Upper lobe of right lung (tissue), 1 donor: ENCODE measurements at regions not wholly inside any gene's neighbourhood (a gene's known extent, or its start where the extent isn't known, plus 50 kb on each side); places are given as distances from the start of the nearest gene placed in this dataset.

Experiments used
- ATAC-seq: fragments of 200-7000 bp; cut with Tn5 transposase; one replicate; pipeline ENCODE4 v1.9.1; 2020; ENCODE audit warnings: mild to moderate bottlenecking, moderate library complexity
- DNase-seq: peaks from one replicate; pipeline ENCODE4 v3.0.0-alpha.2; 2020
- H3K27ac ChIP-seq: fragments of 200-600 bp; one replicate; pipeline ENCODE4 v1.8.0; 2022
- H3K27me3 ChIP-seq: fragments of 200-600 bp; one replicate; pipeline ENCODE4 v1.8.0; 2022; ENCODE audit warnings: mild to moderate bottlenecking
- H3K36me3 ChIP-seq: fragments of 200-600 bp; one replicate; pipeline ENCODE4 v1.8.0; 2022
- H3K4me1 ChIP-seq: fragments of 200-600 bp; one replicate; pipeline ENCODE4 v1.8.0; 2022
- H3K4me3 ChIP-seq: fragments of 200-600 bp; one replicate; pipeline ENCODE4 v1.8.0; 2022; ENCODE audit warnings: mild to moderate bottlenecking
- H3K9me3 ChIP-seq: fragments of 200-600 bp; one replicate; pipeline ENCODE4 v1.8.0; 2022
- intact Hi-C: fragments of 100-400 bp; cut with DNase I; formaldehyde crosslinking; loops from one replicate; pipeline ENCODE4 v1.11.0; 2022
- TF ChIP-seq, protein P1 (sequence below): fragments of 200-600 bp; IDR thresholded peaks from one replicate; pipeline ENCODE4 v1.8.0; 2022; ENCODE audit warnings: antibody characterized with exemption
- donor health status: DM: no; HTN: yes; CAD: no; lungs with severe emphysema.

DNA sequence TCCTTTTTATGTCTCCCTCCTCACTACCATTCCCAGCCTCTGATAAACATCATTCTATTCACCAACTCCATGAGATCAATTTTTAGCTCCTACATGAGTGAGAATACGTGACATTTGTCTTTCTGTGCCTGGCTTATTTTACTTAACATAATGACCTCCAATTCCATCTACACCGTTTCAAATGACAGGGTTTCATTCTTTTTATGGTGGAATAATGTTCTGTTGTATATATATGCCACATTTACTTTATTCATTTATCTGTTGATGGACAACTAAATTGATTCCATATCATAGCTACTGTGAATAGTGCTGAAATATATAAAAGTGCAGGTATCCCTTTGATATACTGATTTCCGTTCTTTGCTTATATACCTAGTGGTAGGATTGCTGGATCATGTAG, 503.9 kb downstream of the SMARCA1 start:
- DNase-seq (no peak), ATAC-seq (no peak)
- TF ChIP-seq, protein P1, sequence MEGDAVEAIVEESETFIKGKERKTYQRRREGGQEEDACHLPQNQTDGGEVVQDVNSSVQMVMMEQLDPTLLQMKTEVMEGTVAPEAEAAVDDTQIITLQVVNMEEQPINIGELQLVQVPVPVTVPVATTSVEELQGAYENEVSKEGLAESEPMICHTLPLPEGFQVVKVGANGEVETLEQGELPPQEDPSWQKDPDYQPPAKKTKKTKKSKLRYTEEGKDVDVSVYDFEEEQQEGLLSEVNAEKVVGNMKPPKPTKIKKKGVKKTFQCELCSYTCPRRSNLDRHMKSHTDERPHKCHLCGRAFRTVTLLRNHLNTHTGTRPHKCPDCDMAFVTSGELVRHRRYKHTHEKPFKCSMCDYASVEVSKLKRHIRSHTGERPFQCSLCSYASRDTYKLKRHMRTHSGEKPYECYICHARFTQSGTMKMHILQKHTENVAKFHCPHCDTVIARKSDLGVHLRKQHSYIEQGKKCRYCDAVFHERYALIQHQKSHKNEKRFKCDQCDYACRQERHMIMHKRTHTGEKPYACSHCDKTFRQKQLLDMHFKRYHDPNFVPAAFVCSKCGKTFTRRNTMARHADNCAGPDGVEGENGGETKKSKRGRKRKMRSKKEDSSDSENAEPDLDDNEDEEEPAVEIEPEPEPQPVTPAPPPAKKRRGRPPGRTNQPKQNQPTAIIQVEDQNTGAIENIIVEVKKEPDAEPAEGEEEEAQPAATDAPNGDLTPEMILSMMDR = no peak
- H3K36me3 ChIP-seq = no peaks in the 10 kb centered on the region
- H3K27me3 ChIP-seq = no peaks in the 10 kb centered on the region
- no peaks in the 10 kb centered on the region for H3K4me1 ChIP-seq
- H3K4me3 ChIP-seq = no peak overlapping the region
- H3K9me3 ChIP-seq = no peaks in the 10 kb centered on the region
- H3K27ac ChIP-seq = no peak overlapping the region
- intact Hi-C loops = no loop called here

DNA sequence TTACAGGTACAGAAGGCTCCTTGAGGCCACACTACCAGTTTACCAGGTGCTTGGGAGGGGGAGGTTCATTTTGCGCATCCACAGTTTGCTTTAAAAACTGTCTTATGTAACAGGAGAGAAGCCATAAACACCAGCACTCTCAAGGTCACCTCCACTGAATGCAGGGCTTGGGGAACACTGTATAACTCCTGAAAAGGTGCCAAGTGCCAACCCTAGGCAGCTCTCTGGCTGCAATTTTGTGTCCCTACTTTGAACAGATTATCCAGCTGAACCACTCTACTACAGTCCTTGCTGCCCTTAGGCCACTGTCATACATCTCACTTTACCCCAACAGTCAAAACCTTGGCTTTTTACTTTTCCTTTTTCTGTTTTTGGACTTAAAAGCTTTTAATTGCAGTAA, 507.9 kb downstream of the SMARCA1 start:
- H3K4me1 ChIP-seq = no peaks in the 10 kb centered on the region
- H3K9me3 ChIP-seq = no peaks in the 10 kb centered on the region
- TF ChIP-seq, protein P1 = no peak
- H3K27ac ChIP-seq = no peak overlapping the region
- no peaks in the 10 kb centered on the region for H3K36me3 ChIP-seq
- ATAC-seq (no peak), DNase-seq (no peak)
- intact Hi-C loops = no loop called here
- no peaks in the 10 kb centered on the region for H3K27me3 ChIP-seq
- H3K4me3 ChIP-seq = no peak overlapping the region

DNA sequence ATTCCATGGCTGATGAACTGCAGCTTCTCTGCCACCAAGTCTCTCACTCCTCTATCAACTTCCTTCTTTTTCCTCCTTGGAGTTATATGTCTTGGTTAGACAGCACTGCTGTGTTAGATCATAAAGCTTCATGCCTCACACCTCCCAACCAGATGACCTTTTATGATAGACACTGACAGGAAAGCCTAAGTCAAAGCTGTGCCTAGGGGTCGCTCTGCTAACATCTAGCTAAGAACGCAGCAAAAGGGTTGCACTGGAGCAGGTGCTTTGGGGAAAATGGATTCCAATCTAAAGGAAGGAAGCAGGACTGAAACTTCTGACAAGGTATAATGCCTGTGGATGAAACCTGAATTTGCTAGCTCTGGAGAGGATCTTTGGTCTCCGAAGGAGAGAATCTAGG, 509.7 kb downstream of the SMARCA1 start:
- H3K36me3 ChIP-seq = no peaks in the 10 kb centered on the region
- DNase-seq (no peak), ATAC-seq (no peak)
- H3K4me1 ChIP-seq = no peaks in the 10 kb centered on the region
- TF ChIP-seq, protein P1 = no peak
- H3K27ac ChIP-seq = no peak overlapping the region
- no peaks in the 10 kb centered on the region for H3K27me3 ChIP-seq
- H3K9me3 ChIP-seq = no peaks in the 10 kb centered on the region
- no peak overlapping the region for H3K4me3 ChIP-seq
- intact Hi-C loops = no loop called here

DNA sequence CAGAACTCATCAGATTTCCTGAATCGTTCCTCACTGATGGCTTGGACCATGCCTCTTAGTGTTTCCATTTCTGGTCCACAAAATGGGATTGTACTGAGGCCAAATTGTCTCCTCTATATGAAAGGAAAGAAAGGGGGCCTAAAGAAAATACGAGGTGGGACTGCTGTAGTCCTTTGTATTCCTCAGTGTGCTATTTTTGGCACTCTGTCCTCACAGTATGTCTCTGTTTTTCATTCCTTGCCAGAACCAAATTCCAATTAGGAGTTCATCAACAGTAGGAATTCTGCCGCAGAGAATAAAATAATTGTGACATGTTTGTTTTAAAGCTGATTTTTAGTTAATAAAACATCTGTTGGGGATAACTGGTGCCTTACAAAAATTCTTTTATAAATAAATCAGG, 515.7 kb downstream of the SMARCA1 start:
- H3K27ac ChIP-seq = no peak overlapping the region
- ATAC-seq = no peak
- H3K36me3 ChIP-seq = no peaks in the 10 kb centered on the region
- intact Hi-C loops = no loop called here
- no peaks in the 10 kb centered on the region for H3K27me3 ChIP-seq
- TF ChIP-seq, protein P1 = no peak
- H3K9me3 ChIP-seq = no peaks in the 10 kb centered on the region
- DNase-seq = no peak
- H3K4me3 ChIP-seq = no peak overlapping the region
- no peaks in the 10 kb centered on the region for H3K4me1 ChIP-seq

DNA sequence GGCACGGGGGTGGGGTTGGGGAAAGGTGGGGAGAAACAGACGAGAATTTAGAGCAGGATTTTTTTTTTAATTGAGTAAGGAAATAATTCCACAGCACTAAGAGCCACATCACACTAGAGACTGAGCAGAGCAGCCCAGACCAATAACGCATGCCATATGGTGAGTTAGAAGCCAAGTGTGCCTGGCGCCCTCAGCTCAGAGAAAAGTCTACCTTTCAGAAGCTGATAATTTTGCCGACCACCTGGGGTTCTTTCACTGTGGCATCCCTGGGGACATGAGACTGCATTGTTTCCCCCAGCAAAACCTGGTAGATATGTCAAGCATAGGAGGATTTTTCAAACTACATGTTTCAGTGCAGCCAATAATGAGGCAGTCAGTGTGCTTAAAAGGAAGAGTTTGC, 516.8 kb downstream of the SMARCA1 start:
- Histone ChIP-seq H3K27me3 (no peaks in the 10 kb centered on the region), H3K27ac (no peak overlapping the region), H3K4me3 (no peak overlapping the region), H3K9me3 (no peaks in the 10 kb centered on the region), H3K36me3 (no peaks in the 10 kb centered on the region), H3K4me1 (no peaks in the 10 kb centered on the region)
- DNase-seq (no peak), ATAC-seq (no peak)
- intact Hi-C loops = no loop called here
- TF ChIP-seq, protein P1 = no peak

DNA sequence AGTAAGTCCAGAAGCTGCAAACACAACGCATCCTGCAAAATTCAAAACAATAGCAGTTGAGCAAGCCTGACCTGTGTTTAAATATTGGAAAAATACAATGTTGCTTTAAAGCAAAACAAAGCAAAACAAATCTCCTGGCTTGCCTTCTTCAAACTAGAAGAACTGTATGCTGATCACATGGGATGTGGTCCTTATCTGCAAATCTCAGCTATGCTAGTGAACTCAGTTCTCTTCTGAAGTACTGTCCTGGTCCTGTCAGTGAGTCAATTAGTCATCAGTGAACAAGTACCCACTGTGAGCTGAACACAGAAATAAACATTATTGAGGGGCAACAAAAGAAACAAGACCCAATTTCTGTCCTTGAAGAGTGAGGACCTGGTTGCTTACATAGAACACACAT, 522.5 kb downstream of the SMARCA1 start:
- H3K9me3 ChIP-seq = no peaks in the 10 kb centered on the region
- DNase-seq (no peak), ATAC-seq (no peak)
- H3K27me3 ChIP-seq = no peaks in the 10 kb centered on the region
- H3K36me3 ChIP-seq = no peaks in the 10 kb centered on the region
- no peak overlapping the region for H3K4me3 ChIP-seq
- no peak overlapping the region for H3K27ac ChIP-seq
- intact Hi-C loops = no loop called here
- TF ChIP-seq, protein P1 = no peak
- H3K4me1 ChIP-seq = no peaks in the 10 kb centered on the region
